ENCODE measurements at regions not wholly inside any gene's neighbourhood (a gene's known extent, or its start where the extent isn't known, plus 50 kb on each side); places are given as distances from the start of the nearest gene placed in this dataset.

DNA sequence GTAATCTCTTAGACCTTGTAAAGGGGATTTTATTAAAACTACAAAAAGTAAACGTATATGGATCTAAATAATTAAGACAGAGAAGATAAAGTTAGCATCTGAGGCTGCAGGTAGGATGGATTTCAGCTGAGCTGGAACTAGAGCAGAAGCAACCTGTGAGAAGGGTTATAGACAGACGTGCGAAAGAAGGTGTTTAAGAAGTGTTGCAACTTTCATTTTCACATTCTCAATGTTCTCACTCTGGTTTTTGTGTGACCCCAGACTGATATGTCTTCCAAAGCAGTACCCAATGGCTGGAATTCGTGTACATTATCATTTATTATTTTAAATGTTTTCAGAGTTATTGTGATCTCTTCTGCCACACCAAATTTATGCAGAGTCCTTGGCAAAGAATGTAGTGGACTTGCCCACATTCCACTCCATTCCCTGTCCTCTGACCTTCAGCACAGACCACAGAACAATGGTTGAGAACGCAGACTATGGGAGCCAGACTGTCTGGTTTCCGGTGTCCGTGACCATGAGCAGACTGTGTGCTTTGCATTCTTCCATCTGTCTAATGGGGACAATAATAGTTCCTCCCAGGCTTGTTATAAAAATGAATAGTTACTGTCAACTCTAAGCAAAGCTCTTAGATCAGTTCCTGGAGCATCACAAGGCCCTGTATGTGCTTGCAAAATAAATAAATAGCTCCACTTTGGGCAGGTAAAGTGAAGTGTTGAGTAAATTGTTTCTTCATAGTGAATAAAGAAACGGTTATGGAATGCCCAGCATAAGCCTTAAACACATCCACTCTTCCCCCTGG, 140.6 kb upstream of the SAMSN1 start:
- H3K4me3 ChIP-seq (ENCODE audit: low read depth, low read length): no peak overlapping the region
- H3K27me3 ChIP-seq (ENCODE audit: control insufficient read depth, insufficient read depth, low read length): no peaks in the 10 kb centered on the region
- FAIRE-seq (no peak), DNase-seq (ENCODE audit: low read depth) (no peak)
- TF ChIP-seq, protein P1, sequence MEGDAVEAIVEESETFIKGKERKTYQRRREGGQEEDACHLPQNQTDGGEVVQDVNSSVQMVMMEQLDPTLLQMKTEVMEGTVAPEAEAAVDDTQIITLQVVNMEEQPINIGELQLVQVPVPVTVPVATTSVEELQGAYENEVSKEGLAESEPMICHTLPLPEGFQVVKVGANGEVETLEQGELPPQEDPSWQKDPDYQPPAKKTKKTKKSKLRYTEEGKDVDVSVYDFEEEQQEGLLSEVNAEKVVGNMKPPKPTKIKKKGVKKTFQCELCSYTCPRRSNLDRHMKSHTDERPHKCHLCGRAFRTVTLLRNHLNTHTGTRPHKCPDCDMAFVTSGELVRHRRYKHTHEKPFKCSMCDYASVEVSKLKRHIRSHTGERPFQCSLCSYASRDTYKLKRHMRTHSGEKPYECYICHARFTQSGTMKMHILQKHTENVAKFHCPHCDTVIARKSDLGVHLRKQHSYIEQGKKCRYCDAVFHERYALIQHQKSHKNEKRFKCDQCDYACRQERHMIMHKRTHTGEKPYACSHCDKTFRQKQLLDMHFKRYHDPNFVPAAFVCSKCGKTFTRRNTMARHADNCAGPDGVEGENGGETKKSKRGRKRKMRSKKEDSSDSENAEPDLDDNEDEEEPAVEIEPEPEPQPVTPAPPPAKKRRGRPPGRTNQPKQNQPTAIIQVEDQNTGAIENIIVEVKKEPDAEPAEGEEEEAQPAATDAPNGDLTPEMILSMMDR (IDR thresholded peaks at IDR 0.05; ENCODE audit: insufficient read depth, low read length, severe bottlenecking): no peak
- H3K36me3 ChIP-seq (ENCODE audit: control insufficient read depth, insufficient read depth, low read length): no peaks in the 10 kb centered on the region

DNA sequence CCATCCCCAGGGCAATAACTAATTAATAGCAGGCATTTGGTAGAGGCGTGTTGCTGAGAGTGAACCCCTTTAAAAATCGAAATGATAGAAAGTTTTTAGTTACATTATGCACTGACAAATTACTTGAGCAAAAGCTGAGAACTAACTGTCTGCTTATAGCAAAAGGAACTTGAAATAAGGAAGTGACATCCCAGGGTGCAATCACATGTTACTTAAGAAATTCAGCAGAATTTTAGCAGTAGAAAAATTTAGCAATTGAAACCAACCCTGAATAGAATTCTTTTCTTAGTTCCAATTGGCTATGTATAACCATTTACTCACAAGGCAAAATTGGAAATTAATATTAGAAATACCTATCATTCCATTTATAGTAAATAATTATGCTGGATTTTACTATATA, 139.5 kb upstream of the SAMSN1 start:
- DNase-seq (ENCODE audit: low read depth) (no peak), FAIRE-seq (no peak)
- TF ChIP-seq, protein P1 (IDR thresholded peaks at IDR 0.05; ENCODE audit: insufficient read depth, low read length, severe bottlenecking): no peak
- Histone ChIP-seq H3K36me3 (ENCODE audit: control insufficient read depth, insufficient read depth, low read length) (no peaks in the 10 kb centered on the region), H3K4me3 (ENCODE audit: low read depth, low read length) (no peak overlapping the region), H3K27me3 (ENCODE audit: control insufficient read depth, insufficient read depth, low read length) (no peaks in the 10 kb centered on the region)

DNA sequence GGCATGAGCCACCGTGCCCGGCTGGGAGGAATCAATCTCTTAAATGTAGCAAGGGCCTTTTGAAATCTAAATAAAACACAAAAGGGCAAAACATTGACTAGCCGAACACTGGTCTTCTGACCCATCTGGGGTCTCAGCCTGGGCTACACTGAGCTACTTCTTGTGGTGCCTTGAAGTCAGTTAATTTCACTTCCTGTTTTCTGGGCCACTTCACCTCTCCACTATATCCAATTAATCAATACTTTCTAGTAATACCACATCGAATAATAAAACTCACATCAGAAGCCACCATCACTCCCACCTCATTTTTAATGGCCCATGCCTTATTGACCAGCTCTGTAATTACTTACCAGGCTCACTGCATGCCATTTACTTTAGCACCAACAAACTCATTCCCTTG, 138.0 kb upstream of the SAMSN1 start:
- TF ChIP-seq, protein P1 (IDR thresholded peaks at IDR 0.05; ENCODE audit: insufficient read depth, low read length, severe bottlenecking): no peak
- Histone ChIP-seq H3K4me3 (ENCODE audit: low read depth, low read length) (no peak overlapping the region), H3K27me3 (ENCODE audit: control insufficient read depth, insufficient read depth, low read length) (no peaks in the 10 kb centered on the region), H3K36me3 (ENCODE audit: control insufficient read depth, insufficient read depth, low read length) (no peaks in the 10 kb centered on the region)
- DNase-seq (ENCODE audit: low read depth) (no peak), FAIRE-seq (no peak)

DNA sequence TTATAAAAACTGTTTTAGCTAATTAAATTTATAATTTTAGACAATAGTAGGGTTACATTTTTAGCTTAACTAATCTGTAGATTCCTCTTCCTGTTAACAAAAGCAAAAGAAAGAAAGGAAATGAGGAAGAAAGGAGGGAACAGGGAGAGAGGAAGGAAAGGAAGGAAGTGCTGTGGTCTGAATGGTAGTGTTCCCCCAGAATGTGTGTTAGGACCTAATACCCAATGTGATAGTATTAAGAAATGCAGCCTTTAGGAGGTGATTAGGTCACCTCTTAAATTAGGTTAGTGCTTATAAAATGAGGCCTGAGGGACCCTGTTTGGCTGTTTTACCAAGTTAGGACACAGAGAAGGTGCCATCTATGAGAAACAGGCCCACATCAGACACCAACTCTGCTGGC, 136.9 kb upstream of the SAMSN1 start:
- H3K27me3 ChIP-seq (ENCODE audit: control insufficient read depth, insufficient read depth, low read length): no peaks in the 10 kb centered on the region
- DNase-seq (ENCODE audit: low read depth) (no peak), FAIRE-seq (no peak)
- TF ChIP-seq, protein P1 (IDR thresholded peaks at IDR 0.05; ENCODE audit: insufficient read depth, low read length, severe bottlenecking): no peak
- no peaks in the 10 kb centered on the region for H3K36me3 ChIP-seq (ENCODE audit: control insufficient read depth, insufficient read depth, low read length)
- H3K4me3 ChIP-seq (ENCODE audit: low read depth, low read length): no peak overlapping the region

DNA sequence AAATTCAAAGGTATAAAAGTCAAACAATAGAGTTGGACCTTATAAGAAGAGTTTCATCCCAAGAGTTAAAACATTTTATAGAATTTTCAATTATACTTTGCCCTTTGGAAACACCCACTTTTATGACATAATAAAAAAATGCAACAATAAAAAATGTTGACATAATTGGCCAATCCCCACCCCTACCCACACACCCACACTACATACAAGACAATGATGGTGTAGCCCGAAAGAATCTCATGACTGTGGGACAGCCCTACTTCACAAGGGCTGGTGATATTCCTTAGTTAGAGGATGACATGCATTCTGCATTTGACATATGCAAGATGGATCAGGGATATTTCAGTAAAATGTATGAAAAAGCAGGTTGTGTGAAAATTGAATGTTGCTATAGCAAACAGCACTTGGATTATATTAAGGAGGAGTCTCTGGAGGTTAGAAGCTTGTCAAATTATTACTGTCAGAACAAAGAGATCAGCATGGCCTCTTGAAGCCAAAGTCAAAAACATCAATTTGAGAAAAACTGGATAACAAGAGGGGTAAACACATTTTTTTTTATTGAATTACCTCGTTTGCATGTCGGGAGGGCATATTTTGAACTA, 133.0 kb upstream of the SAMSN1 start:
- no peaks in the 10 kb centered on the region for H3K27me3 ChIP-seq (ENCODE audit: control insufficient read depth, insufficient read depth, low read length)
- FAIRE-seq (no peak), DNase-seq (ENCODE audit: low read depth) (no peak)
- no peak overlapping the region for H3K4me3 ChIP-seq (ENCODE audit: low read depth, low read length)
- no peaks in the 10 kb centered on the region for H3K36me3 ChIP-seq (ENCODE audit: control insufficient read depth, insufficient read depth, low read length)
- TF ChIP-seq, protein P1 (IDR thresholded peaks at IDR 0.05; ENCODE audit: insufficient read depth, low read length, severe bottlenecking): no peak
